ENCODE measurements at regions not wholly inside any gene's neighbourhood (a gene's known extent, or its start where the extent isn't known, plus 50 kb on each side); places are given as distances from the start of the nearest gene placed in this dataset.

DNA sequence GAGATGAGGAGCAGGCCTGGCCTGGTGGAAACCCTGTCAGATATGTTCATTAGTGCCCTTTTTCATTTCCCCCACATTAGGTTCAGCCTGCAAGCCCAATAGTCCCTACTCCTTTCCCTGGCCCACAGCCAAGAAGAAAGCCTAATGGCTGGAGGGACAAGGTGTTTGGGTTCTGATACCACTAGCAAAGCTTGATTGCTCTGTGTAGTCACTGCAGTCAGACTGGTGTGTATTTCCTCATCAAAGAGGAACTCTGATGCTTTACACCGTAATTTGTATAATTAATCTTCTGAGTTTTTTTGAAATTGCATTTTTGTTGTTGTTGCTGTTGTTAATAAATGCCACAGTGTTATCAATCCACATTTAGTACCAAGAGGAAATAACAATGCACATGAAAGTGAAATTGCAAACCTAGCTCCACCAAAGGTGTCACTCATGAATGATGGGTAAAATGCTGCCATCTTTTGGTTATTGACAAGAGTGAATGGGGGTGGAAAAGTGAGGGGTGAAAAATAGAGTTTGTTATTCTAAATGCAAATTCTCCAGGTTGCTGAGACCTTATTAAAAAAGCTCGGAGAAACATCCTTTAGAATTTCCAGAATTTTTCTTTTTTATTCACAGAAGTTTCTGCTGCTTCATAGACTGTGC is 320.2 kb upstream of the POU3F2 start:
- TF ChIP-seq, protein P1, sequence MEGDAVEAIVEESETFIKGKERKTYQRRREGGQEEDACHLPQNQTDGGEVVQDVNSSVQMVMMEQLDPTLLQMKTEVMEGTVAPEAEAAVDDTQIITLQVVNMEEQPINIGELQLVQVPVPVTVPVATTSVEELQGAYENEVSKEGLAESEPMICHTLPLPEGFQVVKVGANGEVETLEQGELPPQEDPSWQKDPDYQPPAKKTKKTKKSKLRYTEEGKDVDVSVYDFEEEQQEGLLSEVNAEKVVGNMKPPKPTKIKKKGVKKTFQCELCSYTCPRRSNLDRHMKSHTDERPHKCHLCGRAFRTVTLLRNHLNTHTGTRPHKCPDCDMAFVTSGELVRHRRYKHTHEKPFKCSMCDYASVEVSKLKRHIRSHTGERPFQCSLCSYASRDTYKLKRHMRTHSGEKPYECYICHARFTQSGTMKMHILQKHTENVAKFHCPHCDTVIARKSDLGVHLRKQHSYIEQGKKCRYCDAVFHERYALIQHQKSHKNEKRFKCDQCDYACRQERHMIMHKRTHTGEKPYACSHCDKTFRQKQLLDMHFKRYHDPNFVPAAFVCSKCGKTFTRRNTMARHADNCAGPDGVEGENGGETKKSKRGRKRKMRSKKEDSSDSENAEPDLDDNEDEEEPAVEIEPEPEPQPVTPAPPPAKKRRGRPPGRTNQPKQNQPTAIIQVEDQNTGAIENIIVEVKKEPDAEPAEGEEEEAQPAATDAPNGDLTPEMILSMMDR (IDR thresholded peaks at IDR 0.05) = no peak
- TF ChIP-seq POLR2A (IDR thresholded peaks at IDR 0.05) = no peak

Measured in testis (tissue), 2 donors.